ENCODE measurements at regions not wholly inside any gene's neighbourhood (a gene's known extent, or its start where the extent isn't known, plus 50 kb on each side); places are given as distances from the start of the nearest gene placed in this dataset.
"Not testable (repeated sequence)": the region's sequence is repeated elsewhere in the genome, so short reads cannot be mapped to it uniquely, and the experiment has no call there.

DNA sequence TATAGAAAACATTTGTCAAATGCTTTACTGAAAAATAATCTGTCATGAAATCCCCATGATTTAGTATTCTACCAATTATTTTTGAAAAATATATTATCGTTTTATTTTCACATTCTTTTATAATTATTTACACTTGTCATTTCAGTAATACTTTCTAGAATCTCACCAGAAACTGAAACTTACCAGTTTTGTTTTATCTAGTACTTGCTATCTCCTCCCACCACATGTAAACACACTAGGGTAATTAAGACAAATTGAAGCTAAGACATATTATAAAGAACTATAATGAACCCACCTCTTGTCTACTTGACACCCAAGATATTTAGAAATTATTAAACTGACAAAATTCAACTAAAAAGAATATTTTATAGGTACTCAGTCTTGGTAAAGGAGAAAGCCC lies 51.5 kb upstream of the GRM3 start:
- DNase-seq (ENCODE audit: low spot score), result no peak

- no peak for DNase-seq (ENCODE audit: low spot score)
Measured at GRCh38 chr7:86574006-86574405, 69.7 kb upstream of the GRM3 start.

DNA sequence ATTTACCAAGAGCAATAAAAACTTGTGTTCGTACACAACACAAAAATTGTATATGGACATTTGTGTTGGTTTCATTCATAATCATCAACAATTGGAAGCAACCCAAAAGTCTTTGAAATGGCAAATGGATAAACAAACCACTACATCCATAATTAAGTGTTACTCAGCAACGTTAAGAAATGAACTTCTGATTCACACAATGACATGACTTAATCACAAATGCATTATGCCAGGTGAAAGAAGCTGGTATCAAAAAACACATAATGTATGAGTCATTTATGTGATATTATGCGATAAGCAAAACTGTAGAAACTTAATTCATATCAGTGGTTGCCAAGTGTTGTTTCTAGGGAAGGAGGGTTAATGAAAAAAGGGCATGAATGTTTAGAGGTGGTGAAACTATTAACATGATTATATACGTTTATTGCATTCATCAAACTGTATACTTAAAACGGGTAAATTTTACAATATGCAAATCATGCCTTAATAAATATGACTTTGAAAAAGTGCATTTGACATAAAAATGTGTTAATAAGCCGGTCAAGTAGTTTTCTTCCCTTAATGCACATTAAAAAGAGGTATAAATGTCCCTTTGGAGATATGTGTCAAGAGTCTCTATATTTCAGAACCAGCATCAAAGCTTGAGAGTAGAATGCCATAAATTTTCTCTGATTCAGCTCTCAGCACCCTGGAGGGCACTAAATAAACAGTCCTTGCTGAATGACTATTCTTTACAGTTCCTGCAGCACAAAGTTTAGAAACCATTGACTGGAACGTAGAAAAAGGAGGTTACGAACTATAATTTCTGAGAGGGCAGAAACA lies 84.8 kb upstream of the GRM3 start:
- DNase-seq (ENCODE audit: low spot score), result no peak

GRCh38 chr7:86534641-86535040 lies 109.1 kb upstream of the GRM3 start:
- DNase-seq (ENCODE audit: low spot score), result no peak

- no peak for DNase-seq (ENCODE audit: low spot score)
Measured at GRCh38 chr7:86504229-86504628, 139.5 kb upstream of the GRM3 start.

- DNase-seq (ENCODE audit: low spot score), result no peak
Measured at GRCh38 chr7:86499986-86500385, 143.7 kb upstream of the GRM3 start.

DNA sequence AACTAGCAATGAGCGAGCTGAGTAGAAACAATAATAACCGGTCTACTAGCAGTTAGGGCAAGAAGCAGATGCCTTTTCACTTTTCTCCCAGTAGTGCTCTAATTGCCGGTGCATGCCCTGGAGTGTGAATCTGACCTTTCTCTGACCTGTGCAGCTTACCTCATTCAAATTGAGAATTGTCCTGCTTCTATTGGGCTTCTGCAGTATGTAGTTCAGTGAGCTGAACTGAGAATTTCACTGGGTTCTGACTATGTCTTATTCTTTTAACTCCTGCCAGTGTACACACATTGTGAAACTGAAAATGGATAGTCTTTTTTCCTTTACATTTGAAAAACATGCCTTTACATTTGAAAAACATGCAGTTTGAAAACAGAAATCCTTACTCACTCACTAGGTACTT lies 157.9 kb upstream of the GRM3 start:
- DNase-seq (ENCODE audit: low spot score), result no peak

DNA sequence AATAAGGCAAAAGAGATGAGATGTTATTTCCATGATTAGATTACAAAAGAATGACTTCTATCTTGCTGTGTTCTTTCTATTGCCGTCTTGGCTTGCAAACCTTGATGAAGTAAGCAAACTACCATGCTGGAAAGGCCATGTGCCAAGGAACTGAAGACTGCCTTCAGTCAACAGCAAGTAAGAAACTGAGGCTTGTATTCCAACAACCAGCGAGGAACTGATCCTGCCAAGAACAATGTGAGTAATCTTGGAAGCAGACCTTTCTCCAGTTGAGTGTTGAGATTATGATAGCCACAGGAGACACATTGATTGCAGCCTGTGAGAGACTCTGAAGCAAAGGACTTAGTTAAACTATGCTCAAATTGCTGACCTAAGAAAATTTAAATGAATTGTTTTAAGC lies 164.6 kb upstream of the GRM3 start:
- DNase-seq (ENCODE audit: low spot score), result no peak

DNA sequence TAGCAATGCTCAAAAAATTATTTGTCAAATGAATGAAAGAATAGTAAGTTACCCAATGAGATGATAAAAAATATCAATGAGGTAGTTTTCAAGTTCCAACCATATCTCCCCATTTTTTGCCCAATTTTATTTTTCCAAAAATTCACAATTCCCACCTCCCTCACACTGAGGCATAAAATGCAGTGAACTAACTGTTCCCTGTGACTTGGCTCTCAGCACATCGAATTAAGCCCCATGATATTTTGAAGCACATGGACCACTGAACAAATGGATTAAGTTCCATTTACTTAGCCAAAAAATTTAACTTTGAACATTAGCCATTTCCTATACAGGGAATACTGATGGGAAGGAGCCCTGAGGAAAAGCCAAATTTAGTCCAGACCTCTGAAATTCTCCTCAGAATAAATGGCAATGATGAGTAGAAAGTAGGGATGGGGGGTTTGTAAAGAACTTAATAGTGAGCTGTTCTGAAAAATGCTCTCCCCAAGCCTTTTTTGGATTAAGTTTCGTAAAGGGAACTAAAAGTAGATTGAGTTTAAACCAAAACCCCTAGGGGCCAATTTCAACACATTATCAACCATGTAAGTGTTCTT lies 166.3 kb upstream of the GRM3 start:
- DNase-seq (ENCODE audit: low spot score), result no peak

- no peak for DNase-seq (ENCODE audit: low spot score)
Measured at GRCh38 chr7:86470763-86471162, 172.9 kb upstream of the GRM3 start.

DNA sequence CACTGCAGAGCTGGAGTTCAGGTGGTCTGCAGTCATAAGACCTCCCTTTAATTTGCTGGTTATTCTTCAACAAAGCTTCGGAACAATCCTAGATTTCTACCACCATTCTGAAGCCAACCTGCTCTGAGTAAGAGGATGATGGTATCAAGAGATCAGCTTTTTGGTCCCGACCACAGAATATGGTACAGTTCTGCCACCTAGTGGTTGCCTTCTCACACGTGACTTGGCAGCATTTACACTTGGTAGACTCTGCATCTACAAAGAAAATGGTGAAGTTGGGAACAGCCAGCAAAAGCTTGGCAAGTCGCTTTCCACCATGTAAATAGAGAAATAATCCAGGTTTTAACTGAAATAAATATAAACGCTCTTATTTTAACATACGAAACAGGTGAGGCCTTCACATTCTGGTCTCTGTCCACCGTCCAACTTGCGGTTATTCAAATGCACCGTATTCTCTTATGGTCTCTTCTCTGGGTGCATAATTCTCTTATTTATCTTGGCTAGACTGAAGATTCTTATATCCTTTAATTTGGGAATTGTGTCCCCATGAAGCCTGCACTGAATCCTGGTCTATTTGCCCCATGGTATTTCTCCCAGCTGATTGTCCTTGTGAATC lies 173.9 kb upstream of the GRM3 start:
- peak; percentile 9 for DNase-seq (ENCODE audit: low spot score)

GRCh38 chr7:86454753-86455152 lies 189.0 kb upstream of the GRM3 start:
- DNase-seq (ENCODE audit: low spot score), result no peak

- DNase-seq (ENCODE audit: low spot score), result no peak
Measured at GRCh38 chr7:86453454-86453853, 190.3 kb upstream of the GRM3 start.

DNA sequence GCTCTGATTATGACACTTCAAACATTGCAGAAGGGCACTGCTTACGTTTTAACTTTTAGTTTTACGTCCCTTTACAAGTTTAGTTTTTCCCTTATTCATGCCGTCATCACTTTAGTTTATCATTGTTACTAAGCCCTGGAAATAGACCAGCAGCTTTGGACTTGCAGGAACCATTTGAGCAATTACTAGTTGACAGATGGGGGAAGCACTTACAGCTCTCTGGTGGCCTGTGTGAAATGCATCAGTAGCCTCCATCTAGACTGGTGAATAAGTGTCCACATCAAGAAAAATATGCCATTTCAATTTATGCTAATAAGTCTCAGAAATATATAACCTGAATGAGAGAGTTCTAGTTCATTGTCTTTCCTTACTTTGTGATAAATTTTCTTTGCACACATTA lies 194.9 kb upstream of the GRM3 start:
- no peak for DNase-seq (ENCODE audit: low spot score)

- DNase-seq (ENCODE audit: low spot score), result no peak
Measured at GRCh38 chr7:86445285-86445684, 198.4 kb upstream of the GRM3 start.

DNA sequence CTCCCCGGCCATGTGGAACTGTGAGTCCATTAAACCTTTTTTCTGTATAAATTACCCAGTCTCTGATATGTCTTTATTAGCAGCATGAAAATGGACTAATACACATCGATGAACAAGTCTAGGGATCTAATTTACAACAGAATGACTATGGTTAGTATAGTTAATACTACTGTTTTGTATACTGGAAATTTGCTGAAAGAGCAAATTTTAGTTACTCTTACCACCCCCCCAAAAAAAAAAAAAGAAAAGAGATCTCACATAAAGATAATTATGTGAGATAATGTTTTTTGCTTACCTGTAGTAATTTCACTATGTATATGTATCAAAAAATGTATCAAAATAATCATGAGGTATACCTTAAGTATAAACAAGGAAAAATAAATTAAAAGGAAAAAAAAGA lies 199.5 kb upstream of the GRM3 start:
- DNase-seq (ENCODE audit: low spot score), result no peak

DNA sequence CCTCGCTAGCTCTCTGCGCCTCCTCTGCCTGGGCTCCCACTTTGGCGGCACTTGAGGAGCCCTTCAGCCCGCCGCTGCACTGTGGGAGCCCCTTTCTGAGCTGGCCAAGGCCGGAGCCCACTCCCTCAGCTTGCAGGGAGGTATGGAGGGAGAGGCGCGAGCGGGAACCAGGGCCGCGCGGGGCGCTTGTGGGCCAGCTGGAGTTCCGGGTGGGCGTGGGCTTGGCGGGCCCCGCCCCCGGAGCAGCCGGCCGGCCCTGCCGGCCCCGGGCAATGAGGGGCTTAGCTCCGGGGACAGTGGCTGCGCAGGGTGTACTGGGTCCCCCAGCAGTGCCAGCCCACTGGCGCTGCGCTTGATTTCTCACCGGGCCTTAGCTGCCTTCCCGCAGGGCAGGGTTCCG lies 203.3 kb upstream of the GRM3 start:
- not testable (repeated sequence) for DNase-seq (ENCODE audit: low spot score)

GRCh38 chr7:86437951-86438450 lies 205.7 kb upstream of the GRM3 start:
- no peak for DNase-seq (ENCODE audit: low spot score)

DNA sequence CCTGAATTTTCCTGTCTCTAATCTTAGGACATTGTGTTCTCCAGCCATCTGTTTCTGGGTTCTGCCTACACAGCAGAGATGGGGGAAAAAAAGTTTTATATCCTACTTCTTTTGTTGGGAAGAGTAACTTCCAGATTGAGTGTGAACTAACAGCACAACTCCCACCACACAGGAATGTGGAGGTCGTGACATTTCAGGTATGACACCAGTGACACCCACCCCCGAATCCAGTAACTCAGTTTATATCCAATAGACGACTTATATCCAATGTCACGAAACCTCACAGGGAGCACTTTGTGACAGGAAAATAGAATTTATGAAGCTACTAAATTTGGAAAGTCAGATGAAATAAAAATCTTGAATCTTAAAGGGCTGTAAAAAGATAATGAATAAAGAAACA lies 211.9 kb upstream of the GRM3 start:
- DNase-seq (ENCODE audit: low spot score), result no peak

DNA sequence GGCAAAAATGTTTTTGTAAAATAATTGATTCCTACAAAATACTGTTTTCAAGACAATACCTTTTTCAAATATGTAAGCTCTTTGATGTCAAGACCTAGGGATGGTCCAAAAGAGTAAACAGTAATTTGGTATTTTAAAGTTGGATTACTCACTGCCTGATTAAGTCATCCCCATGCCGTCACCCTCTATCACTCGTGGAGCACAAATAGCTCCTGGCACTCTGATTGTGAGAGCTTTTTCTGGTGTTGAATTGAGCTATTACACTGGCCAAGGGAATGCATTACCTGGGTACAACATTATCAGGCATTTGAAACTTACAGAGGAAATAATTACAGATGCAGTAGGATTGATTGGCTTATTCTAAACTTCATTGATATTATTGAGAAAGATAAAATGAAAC lies 231.9 kb upstream of the GRM3 start:
- no peak for DNase-seq (ENCODE audit: low spot score)

DNA sequence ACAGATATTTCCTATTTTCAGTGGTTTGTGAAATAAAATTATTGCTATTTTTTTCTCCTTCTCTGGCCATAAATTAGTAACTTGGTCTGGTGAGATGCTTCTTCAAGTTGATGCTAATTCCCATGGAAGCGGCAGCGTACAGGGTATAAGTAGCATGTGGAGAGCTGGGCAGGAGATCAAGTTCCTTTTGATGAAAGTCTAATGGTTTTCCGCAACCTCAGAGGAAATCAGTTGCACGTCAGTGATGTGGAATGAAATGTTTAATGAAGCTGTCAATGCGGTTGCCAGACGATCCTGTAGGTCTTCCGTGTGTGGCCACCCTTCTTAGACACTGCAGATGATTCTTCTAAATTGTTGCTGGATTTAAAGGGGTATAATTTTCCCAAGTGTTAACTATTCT lies 236.4 kb upstream of the GRM3 start:
- no peak for DNase-seq (ENCODE audit: low spot score)

GRCh38 chr7:86391813-86392212 lies 251.9 kb upstream of the GRM3 start:
- no peak for DNase-seq (ENCODE audit: low spot score)

GRCh38 chr7:86375602-86376001 lies 268.1 kb upstream of the GRM3 start:
- DNase-seq (ENCODE audit: low spot score), result not testable (repeated sequence)
